ENCODE measurements at regions not wholly inside any gene's neighbourhood (a gene's known extent, or its start where the extent isn't known, plus 50 kb on each side); places are given as distances from the start of the nearest gene placed in this dataset.

DNA sequence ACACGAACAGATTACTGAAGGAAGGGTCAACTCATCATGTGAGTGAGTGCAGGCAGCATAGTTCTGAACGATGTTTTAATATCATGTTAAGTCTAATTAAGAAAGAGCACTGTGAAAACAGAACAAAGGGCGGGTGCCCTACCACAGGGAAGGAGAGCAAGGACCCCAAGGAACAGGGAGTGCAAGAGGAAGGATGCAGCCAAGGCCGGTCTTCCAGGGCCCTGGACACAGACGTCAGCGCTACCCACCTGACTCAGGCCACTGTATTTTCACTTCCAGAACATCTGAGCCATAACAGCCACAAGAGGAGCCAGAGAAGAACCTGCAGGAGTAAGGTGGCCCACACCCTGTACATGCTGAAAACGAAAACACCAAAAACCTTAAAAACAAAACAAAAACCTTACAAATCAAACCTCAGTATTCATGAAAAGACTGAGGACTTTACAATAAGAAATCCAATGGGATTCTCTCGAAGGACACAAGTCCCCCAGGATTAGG, 506.1 kb upstream of the AKR1E2 start:
- DNase-seq (ENCODE audit: low spot score), result no peak
- no peak overlapping the region for H3K27ac ChIP-seq
- TF ChIP-seq CTCF (IDR thresholded peaks at IDR 0.05; ENCODE audit: poor library complexity), result no peak
- TF ChIP-seq EZH2phosphoT487 (IDR thresholded peaks at IDR 0.05; ENCODE audit: low read depth, severe bottlenecking, unreplicated experiment), result no peak
- no peak for TF ChIP-seq EZH2 (IDR thresholded peaks at IDR 0.05; ENCODE audit: borderline replicate concordance)
- no peaks in the 10 kb centered on the region for H3K27me3 ChIP-seq
- H3K4me2 ChIP-seq, result no peak overlapping the region
- no peaks in the 10 kb centered on the region for H3K79me2 ChIP-seq
- H3K9me3 ChIP-seq (ENCODE audit: low read depth), result no peaks in the 10 kb centered on the region
- H3K9me2 ChIP-seq (replicated peaks; ENCODE audit: insufficient read depth), result no peaks in the 10 kb centered on the region
- no peaks in the 10 kb centered on the region for H3K4me1 ChIP-seq (ENCODE audit: insufficient read depth)
- H2AFZ ChIP-seq, result no peak overlapping the region
- H3K4me3 ChIP-seq, result no peak overlapping the region
- no peaks in the 10 kb centered on the region for H3K36me3 ChIP-seq (replicated peaks; ENCODE audit: insufficient read depth, low read depth)
- 94% methylated on average over 8 of the region's 8 CpGs for WGBS (ENCODE audit: low lambda C conversion rate, missing lambda C conversion rate)
- H4K20me1 ChIP-seq (ENCODE audit: insufficient read depth, poor library complexity, severe bottlenecking), result no peaks in the 10 kb centered on the region

DNA sequence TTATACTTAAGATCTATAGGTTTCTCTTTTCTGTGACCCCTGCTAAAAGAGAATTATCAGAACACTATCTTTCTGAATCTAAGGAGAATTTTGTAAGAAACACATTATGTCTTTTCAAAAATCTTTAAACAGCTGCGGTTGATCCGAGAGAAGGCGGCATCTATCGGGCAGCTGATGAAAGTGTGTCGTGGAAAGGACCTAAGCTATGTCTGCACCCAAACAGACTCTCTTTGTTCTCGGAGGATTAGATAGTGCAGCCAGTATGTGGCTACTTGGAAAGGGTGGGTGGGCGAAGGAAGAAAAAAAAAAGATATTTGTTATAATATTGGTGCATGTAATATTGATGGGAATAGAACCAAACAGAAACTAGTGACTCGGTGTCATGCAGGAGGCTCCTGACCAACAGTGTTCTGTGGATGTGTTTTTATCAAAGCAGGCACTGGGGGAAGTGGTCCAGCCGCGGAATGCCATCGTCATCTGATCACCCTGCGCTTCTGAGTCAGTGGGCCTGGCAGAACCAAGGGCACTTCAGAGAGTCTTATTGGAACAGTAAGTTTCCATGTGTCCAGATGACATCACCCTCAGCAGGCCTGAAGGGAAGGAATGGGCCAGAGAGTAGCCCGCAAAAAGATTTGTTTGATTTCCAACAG, 509.7 kb upstream of the AKR1E2 start:
- DNase-seq (ENCODE audit: low spot score), result no peak
- no peaks in the 10 kb centered on the region for H3K9me3 ChIP-seq (ENCODE audit: low read depth)

GRCh38 chr10:4315551-4315950, 510.5 kb upstream of the AKR1E2 start:
- 62% methylated on average over 4 of the region's 4 CpGs for WGBS (ENCODE audit: low lambda C conversion rate, missing lambda C conversion rate)
- H4K20me1 ChIP-seq (ENCODE audit: insufficient read depth, poor library complexity, severe bottlenecking), result no peaks in the 10 kb centered on the region

More for the DNA sequence above, 509.7 kb upstream of the AKR1E2 start:
- no peak for TF ChIP-seq EZH2 (IDR thresholded peaks at IDR 0.05; ENCODE audit: borderline replicate concordance)
- TF ChIP-seq EZH2phosphoT487 (IDR thresholded peaks at IDR 0.05; ENCODE audit: low read depth, severe bottlenecking, unreplicated experiment), result no peak
- TF ChIP-seq CTCF (IDR thresholded peaks at IDR 0.05; ENCODE audit: poor library complexity), result no peak
- no peaks in the 10 kb centered on the region for H3K4me1 ChIP-seq (ENCODE audit: insufficient read depth)
- no peaks in the 10 kb centered on the region for H3K27me3 ChIP-seq
- no peaks in the 10 kb centered on the region for H3K9me2 ChIP-seq (replicated peaks; ENCODE audit: insufficient read depth)
- H4K20me1 ChIP-seq (ENCODE audit: insufficient read depth, poor library complexity, severe bottlenecking), result no peaks in the 10 kb centered on the region
- H3K4me2 ChIP-seq, result no peak overlapping the region
- WGBS (ENCODE audit: low lambda C conversion rate, missing lambda C conversion rate), result 88% methylated on average over 13 of the region's 13 CpGs
- H3K79me2 ChIP-seq, result no peaks in the 10 kb centered on the region
- no peak overlapping the region for H2AFZ ChIP-seq
- H3K27ac ChIP-seq, result no peak overlapping the region
- H3K36me3 ChIP-seq (replicated peaks; ENCODE audit: insufficient read depth, low read depth), result no peaks in the 10 kb centered on the region
- H3K4me3 ChIP-seq, result no peak overlapping the region

More at GRCh38 chr10:4315551-4315950, 510.5 kb upstream of the AKR1E2 start:
- H3K4me1 ChIP-seq (ENCODE audit: insufficient read depth), result no peaks in the 10 kb centered on the region
- no peak overlapping the region for H3K4me3 ChIP-seq
- H3K9me2 ChIP-seq (replicated peaks; ENCODE audit: insufficient read depth), result no peaks in the 10 kb centered on the region
- H3K9me3 ChIP-seq (ENCODE audit: low read depth), result no peaks in the 10 kb centered on the region
- no peak overlapping the region for H3K27ac ChIP-seq
- no peak overlapping the region for H3K4me2 ChIP-seq
- no peak overlapping the region for H2AFZ ChIP-seq
- TF ChIP-seq CTCF (IDR thresholded peaks at IDR 0.05; ENCODE audit: poor library complexity) (no peak), EZH2 (IDR thresholded peaks at IDR 0.05; ENCODE audit: borderline replicate concordance) (no peak), EZH2phosphoT487 (IDR thresholded peaks at IDR 0.05; ENCODE audit: low read depth, severe bottlenecking, unreplicated experiment) (no peak)
- no peaks in the 10 kb centered on the region for H3K36me3 ChIP-seq (replicated peaks; ENCODE audit: insufficient read depth, low read depth)
- no peaks in the 10 kb centered on the region for H3K27me3 ChIP-seq
- H3K79me2 ChIP-seq, result no peaks in the 10 kb centered on the region
- DNase-seq (ENCODE audit: low spot score), result no peak
